ENCODE measurements at regions not wholly inside any gene's neighbourhood (a gene's known extent, or its start where the extent isn't known, plus 50 kb on each side); places are given as distances from the start of the nearest gene placed in this dataset.

GRCh38 chr18:70423988-70424387 lies 135.1 kb downstream of the SOCS6 start:
- TF ChIP-seq CTCF (IDR thresholded peaks at IDR 0.05) (no peak), POLR2AphosphoS5 (IDR thresholded peaks at IDR 0.05) (no peak), EP300 (IDR thresholded peaks at IDR 0.05) (no peak), POLR2A (IDR thresholded peaks at IDR 0.05) (no peak)

Data from suprapubic skin (tissue), 4 donors.